GM21381 (cell line): ENCODE measurements at regions not wholly inside any gene's neighbourhood (a gene's known extent, or its start where the extent isn't known, plus 50 kb on each side); places are given as distances from the start of the nearest gene placed in this dataset.

Experiments used
- ATAC-seq: cut with Tn5 transposase; IDR thresholded peaks from one replicate; pipeline ENCODE4 v1.9.1; 2021; ENCODE audit warnings: mild to moderate bottlenecking, moderate library complexity; ENCODE audit not compliant: unreplicated experiment

DNA sequence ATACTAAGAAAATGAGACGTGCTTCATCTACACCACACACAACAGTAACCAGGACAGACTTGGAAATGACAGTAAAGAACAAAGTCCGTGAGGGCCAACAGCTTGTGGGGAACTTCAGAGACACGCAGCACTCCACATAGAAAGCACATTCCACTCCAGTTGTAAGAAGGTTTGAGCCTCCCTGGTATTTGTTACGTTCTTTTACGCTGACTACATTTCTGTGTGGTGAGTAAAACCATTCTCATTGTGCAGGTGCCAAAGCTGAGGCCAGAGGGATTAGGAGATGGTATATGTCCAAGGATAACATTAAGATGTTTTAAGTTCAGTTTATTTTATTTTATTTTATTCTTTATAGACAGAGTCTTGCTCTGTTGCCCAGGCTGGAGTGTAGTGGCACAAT is 1189.9 kb downstream of the UQCRFS1 start:
- ATAC-seq: no peak

GRCh38 chr19:28022506-28022905 is 1190.4 kb downstream of the UQCRFS1 start:
- ATAC-seq: no peak

- no peak for ATAC-seq
Observed at GRCh38 chr19:28021259-28022185, 1191.4 kb downstream of the UQCRFS1 start.

- no peak for ATAC-seq
Observed at GRCh38 chr19:28020619-28021258, 1192.2 kb downstream of the UQCRFS1 start.

- ATAC-seq: no peak
Observed at GRCh38 chr19:28019901-28020300, 1193.0 kb downstream of the UQCRFS1 start.

DNA sequence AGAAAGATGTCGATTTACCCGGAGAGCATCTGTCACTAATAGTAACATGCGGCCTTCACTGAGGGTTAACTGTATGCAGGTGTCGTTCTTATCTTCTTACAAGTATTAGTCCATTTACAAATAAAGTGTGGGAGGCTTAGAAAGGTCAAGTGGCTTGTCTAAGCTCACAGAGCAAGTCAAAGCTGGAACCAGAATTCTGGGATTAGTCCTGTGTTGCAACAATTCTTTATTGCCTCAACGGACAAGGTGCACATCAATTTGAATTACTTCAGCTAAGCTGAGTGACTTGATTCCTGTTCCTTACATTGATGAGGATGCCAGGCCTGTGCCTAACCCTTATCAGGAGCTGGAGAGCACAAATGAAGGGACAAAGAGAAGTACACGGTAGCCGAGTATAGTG is 1193.6 kb downstream of the UQCRFS1 start:
- ATAC-seq: no peak

- ATAC-seq: no peak
Observed at GRCh38 chr19:28018499-28018898, 1194.5 kb downstream of the UQCRFS1 start.

DNA sequence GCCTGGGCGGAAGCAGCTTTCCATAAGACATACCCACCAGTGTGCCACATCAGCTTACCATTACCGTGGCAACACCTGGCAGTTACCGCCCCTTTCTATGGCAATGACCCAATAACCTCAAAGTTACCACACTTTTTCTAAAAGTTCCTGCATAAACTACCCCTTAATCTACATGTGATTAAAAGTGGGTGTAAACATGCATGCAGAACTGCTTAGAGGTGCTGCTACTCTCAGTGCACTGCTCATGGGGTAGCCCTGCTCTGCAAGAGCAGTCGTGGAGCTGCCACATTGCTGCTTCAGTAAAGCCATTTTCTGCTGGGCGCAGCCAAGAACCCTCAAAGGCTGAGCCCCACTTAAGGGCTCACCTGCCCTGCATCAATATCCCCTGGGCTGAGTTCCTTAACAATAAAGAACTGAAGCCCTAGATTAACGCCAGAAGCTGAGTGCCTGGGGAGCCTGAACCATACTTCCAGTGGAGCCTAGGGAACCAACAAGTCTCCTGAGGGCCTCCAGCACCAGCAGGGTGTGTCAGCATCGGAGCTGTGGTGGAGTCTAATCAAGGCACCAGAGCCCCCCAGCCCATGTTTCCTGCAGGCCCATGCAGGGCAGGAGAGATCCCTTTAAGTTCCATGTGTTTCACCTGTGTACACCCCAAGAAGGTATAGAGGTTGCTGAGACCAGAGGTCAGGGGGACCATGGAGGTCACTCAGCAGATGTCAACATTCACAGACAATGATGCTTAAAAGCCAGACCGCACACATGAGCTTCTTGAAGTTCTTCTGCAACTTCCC is 1198.1 kb downstream of the UQCRFS1 start:
- ATAC-seq: no peak

GRCh38 chr19:28012361-28012760 is 1200.6 kb downstream of the UQCRFS1 start:
- ATAC-seq: no peak

- ATAC-seq: no peak
Observed at GRCh38 chr19:28010656-28011055, 1202.3 kb downstream of the UQCRFS1 start.

GRCh38 chr19:28009696-28010095 is 1203.3 kb downstream of the UQCRFS1 start:
- ATAC-seq: no peak

GRCh38 chr19:28008695-28009094 is 1204.3 kb downstream of the UQCRFS1 start:
- ATAC-seq: no peak

DNA sequence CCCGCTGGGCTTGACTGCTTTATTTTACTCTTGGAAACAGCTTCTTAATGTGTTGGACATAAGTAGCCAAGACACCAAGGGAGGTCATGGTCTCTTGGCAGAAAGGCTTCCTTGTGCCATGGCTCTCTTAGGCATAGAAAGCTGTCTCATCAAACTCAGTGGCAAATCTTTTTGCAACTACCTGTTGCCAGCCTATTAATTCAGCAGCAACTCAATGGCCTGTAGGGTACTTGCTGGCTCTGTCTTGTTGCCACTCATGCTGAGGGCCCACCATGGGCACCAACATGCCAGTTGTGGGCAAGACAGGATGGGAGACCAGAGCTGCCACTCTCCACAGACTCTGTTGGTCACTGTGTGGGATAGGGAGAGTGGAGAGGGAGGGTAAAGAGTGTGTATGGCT is 1209.4 kb downstream of the UQCRFS1 start:
- no peak for ATAC-seq

DNA sequence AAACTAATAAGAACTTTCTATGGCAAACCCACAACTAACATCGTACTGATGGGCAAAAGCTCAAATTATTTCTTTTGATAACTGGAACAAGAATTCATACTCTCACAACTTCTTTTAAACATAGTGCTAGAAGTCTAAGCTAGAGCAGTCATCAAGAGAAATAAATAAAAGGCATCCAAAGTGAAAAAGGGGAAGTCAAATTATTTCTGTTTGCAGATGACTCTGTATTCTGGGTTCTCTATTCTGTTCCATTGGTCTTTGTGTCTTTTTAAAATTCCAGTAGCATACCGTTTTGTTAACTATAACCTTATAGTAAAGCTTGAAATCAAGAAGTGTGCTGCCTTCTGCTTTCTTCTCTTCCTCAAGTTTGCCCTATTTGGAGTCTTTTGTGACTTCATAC is 1215.9 kb downstream of the UQCRFS1 start:
- ATAC-seq: no peak

GRCh38 chr19:27993619-27994570 is 1219.1 kb downstream of the UQCRFS1 start:
- no peak for ATAC-seq

DNA sequence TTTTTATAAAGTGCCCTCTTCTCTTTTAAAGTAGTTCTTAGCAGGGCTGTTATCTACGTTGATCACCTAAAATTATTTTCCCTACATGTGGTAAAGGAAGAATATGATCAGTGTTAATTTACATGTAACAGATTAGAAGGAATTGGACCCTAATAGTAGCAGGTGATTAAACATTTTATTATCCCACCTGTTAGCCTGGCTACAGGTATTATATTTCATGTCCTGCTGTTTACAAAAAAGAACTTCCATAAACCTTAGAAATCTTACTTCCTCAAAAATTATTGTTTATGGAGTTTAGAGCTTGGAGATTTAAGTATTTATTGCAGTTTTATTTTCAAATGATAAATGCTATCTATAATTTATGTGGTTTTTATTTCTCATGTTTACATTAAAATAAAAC is 1226.7 kb downstream of the UQCRFS1 start:
- ATAC-seq: no peak

DNA sequence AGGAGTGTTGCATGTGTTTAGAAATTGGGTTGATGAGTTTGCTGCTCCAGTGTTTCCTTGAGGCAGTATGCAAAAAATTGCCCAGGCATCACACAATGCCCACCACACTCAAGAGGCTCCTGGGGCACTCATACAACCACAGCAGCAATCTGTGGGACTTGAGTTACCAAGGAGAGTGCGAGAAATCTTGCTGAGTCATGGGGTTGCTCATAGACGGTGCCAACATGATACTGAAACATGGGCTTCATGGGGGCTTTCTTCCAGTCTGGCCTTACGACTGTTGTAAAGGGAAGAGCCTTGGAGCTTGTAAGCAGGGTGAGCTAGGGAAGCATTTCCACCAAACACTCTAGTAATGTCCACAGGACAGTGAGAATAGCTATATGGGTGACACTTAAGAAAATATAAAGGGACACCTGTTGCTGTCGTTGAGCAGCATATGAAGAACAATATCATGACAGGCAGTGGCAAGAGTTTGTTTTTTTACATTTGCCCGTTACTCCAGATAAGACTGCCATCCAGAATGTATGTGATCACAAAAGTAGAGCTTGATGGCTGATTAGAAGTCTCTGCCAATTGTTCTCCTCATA is 1237.4 kb downstream of the UQCRFS1 start:
- no peak for ATAC-seq

- no peak for ATAC-seq
Observed at GRCh38 chr19:27974082-27974513, 1238.9 kb downstream of the UQCRFS1 start.

DNA sequence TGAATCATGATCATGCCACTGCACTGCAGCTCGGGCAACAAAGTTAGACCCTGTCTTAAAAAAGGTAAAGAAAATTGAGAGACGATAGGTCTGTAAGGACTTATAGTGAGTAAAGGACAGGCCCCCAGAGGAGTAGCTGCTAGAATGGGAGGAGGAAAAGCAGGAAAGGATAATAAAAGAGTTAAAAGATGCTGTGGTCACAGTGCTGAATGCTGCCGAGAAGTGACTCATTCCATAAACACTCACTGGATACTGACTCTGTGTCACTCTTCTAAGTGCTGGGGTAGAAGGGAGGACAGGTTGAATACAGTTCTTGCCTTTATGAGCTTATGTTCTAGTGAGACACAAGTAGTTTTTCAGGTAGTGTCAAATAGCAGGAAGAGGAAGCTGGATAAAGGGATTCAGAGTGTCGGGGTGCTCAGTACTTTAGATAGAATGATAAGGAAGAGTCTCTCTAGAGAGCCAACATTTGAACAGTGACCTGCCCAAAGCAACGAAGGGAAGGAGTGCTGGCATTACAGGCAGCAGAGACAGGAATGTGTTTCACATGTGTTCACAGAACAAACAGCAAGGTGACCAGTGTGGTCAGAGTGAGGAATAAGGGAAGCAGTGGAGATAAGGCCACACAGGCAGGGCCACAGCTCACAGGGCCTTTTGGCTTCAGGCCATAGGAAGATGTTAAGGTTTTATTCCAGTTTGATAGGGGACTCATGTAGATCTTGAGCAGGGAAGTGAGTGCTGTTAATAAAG is 1240.5 kb downstream of the UQCRFS1 start:
- ATAC-seq: no peak
